ENCODE measurements at regions not wholly inside any gene's neighbourhood (a gene's known extent, or its start where the extent isn't known, plus 50 kb on each side); places are given as distances from the start of the nearest gene placed in this dataset.

DNA sequence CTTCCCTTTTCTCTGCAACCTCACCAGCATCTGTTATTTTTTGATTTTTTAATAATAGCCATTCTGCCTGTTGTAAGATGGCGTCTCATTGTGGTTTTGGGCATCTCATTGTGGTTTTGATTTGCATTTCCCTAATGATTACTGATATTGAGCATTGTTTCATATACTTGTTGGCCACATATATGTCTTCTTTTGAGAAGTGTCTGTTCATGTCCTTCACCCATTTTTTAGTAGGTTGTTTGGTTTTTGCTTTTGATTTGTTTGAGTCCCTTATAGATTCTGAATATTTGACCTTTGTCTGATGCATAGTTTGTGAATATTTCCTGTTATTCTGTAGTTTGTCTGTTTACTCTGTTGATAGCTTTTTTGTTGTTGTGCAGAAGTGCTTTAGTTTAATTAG is 312.2 kb upstream of the TBC1D5 start:
- no peaks in the 10 kb centered on the region for H3K27me3 ChIP-seq
- no peaks in the 10 kb centered on the region for H3K36me3 ChIP-seq
- no peaks in the 10 kb centered on the region for H3K4me1 ChIP-seq
- no peak overlapping the region for H3K27ac ChIP-seq
- peaks cover 0 to 6% of the 10 kb centered on the region in 2 donors for H3K9me3 ChIP-seq
- WGBS, 2 donors (ENCODE audit: low coverage in 1 of 2), result 73 to 75% methylated on average over 1 of the region's 1 CpG
- TF ChIP-seq EP300 (IDR thresholded peaks at IDR 0.05; ENCODE audit: low read depth) (no peak), POLR2AphosphoS5 (IDR thresholded peaks at IDR 0.05) (no peak), POLR2A (IDR thresholded peaks at IDR 0.05) (no peak)
- TF ChIP-seq, protein P1, sequence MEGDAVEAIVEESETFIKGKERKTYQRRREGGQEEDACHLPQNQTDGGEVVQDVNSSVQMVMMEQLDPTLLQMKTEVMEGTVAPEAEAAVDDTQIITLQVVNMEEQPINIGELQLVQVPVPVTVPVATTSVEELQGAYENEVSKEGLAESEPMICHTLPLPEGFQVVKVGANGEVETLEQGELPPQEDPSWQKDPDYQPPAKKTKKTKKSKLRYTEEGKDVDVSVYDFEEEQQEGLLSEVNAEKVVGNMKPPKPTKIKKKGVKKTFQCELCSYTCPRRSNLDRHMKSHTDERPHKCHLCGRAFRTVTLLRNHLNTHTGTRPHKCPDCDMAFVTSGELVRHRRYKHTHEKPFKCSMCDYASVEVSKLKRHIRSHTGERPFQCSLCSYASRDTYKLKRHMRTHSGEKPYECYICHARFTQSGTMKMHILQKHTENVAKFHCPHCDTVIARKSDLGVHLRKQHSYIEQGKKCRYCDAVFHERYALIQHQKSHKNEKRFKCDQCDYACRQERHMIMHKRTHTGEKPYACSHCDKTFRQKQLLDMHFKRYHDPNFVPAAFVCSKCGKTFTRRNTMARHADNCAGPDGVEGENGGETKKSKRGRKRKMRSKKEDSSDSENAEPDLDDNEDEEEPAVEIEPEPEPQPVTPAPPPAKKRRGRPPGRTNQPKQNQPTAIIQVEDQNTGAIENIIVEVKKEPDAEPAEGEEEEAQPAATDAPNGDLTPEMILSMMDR (IDR thresholded peaks at IDR 0.05), result no peak
- H3K4me3 ChIP-seq, result no peak overlapping the region
- in situ Hi-C loops (cut with MboI; ENCODE audit: low pct_ligation_motif_present in 1 of 4, low pct_unique_long_range_greater_than_20kb in 1 of 4, low sequenced_read_pairs in 3 of 4) (no loop called here), intact Hi-C loops (cut with DNase I; ENCODE audit: low total_unique reads) (no loop called here)
- DNase-seq, result no peak

DNA sequence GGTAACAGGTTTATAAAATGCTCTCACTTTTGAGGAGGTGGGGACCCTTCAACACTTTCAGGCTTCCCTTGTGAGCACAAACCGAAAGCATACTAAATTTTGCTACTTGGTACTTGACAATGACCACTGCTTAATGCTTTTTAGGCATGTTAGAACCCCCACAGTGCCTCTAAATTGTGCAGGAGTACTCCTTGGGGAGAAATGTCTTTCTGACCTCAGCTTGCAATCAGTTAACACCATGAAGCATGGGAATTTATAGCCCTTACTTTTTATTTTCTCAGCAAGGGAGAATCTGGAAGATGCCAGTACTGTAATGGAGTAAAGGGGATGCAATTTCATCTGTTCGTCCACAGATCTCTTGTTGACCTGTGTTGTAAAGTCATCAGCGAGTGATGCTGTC is 308.9 kb upstream of the TBC1D5 start:
- no peaks in the 10 kb centered on the region for H3K27me3 ChIP-seq
- no peaks in the 10 kb centered on the region for H3K36me3 ChIP-seq
- H3K9me3 ChIP-seq, result peaks cover 0 to 6% of the 10 kb centered on the region in 2 donors
- no peak overlapping the region for H3K4me3 ChIP-seq
- H3K4me1 ChIP-seq, result no peaks in the 10 kb centered on the region
- intact Hi-C loops (cut with DNase I; ENCODE audit: low total_unique reads) (no loop called here), in situ Hi-C loops (cut with MboI; ENCODE audit: low pct_ligation_motif_present in 1 of 4, low pct_unique_long_range_greater_than_20kb in 1 of 4, low sequenced_read_pairs in 3 of 4) (no loop called here)
- TF ChIP-seq EP300 (IDR thresholded peaks at IDR 0.05; ENCODE audit: low read depth) (no peak), POLR2AphosphoS5 (IDR thresholded peaks at IDR 0.05) (no peak), POLR2A (IDR thresholded peaks at IDR 0.05) (no peak)
- TF ChIP-seq, protein P1 (IDR thresholded peaks at IDR 0.05), result no peak
- no peak for DNase-seq
- WGBS, 2 donors (ENCODE audit: low coverage in 1 of 2), result 68 to 83% methylated on average over 3 of the region's 3 CpGs
- H3K27ac ChIP-seq, result no peak overlapping the region

DNA sequence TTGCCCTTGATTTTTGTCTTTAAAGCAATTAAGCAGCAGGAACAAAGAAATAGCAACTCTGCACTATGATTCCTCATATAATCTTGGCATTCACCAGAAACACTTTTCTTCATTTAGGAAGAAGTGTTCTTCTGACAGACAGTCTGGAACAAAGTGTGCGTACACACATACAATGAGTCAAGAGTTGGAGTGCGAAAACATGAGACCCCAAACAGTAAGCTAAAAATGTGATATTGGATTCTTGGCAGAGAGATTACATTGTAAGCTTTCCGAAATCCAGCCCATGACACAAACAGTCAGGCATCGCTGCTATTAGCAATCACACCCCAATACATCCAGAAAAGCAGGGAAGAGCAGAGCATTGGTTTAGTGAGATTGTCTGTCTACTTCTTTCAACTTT is 306.7 kb upstream of the TBC1D5 start:
- intact Hi-C loops (cut with DNase I; ENCODE audit: low total_unique reads) (no loop called here), in situ Hi-C loops (cut with MboI; ENCODE audit: low pct_ligation_motif_present in 1 of 4, low pct_unique_long_range_greater_than_20kb in 1 of 4, low sequenced_read_pairs in 3 of 4) (no loop called here)
- no peaks in the 10 kb centered on the region for H3K36me3 ChIP-seq
- TF ChIP-seq POLR2AphosphoS5 (IDR thresholded peaks at IDR 0.05) (no peak), POLR2A (IDR thresholded peaks at IDR 0.05) (no peak), EP300 (IDR thresholded peaks at IDR 0.05; ENCODE audit: low read depth) (no peak)
- TF ChIP-seq, protein P1 (IDR thresholded peaks at IDR 0.05), result no peak
- H3K4me3 ChIP-seq, result no peak overlapping the region
- H3K9me3 ChIP-seq, result no peaks in the 10 kb centered on the region
- no peaks in the 10 kb centered on the region for H3K4me1 ChIP-seq
- DNase-seq, result no peak
- H3K27ac ChIP-seq, result no peak overlapping the region
- WGBS, 2 donors (ENCODE audit: low coverage in 1 of 2), result 48 to 78% methylated on average over 4 of the region's 4 CpGs
- no peaks in the 10 kb centered on the region for H3K27me3 ChIP-seq

DNA sequence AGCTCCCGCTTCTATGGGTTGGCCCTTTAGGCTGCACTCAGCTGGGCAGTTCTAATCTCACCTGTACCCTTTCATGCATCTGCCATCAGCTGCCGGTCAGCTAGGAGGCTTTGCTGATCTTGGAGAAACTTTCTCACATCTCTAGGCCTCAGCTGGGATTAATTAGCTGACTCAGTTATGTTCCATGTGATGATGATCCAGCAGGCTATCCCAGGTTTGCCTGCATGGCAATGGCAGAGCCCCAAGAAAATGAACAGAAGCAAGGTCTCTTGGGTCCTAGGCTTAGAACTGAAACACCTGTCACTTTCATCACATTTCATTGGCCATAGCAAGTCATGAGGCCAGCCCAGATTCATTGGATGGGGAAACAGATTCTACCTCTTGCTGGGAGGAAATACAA is 304.6 kb upstream of the TBC1D5 start:
- Histone ChIP-seq H3K4me1 (no peaks in the 10 kb centered on the region), H3K27me3 (no peaks in the 10 kb centered on the region), H3K27ac (no peak overlapping the region), H3K4me3 (no peak overlapping the region), H3K36me3 (no peaks in the 10 kb centered on the region), H3K9me3 (no peaks in the 10 kb centered on the region)
- intact Hi-C loops (cut with DNase I; ENCODE audit: low total_unique reads), result no loop called here
- DNase-seq, result no peak
- in situ Hi-C loops (cut with MboI; ENCODE audit: low pct_ligation_motif_present in 1 of 4, low pct_unique_long_range_greater_than_20kb in 1 of 4, low sequenced_read_pairs in 3 of 4), result no loop called here
- TF ChIP-seq, protein P1 (IDR thresholded peaks at IDR 0.05), result no peak
- no peak for TF ChIP-seq POLR2AphosphoS5 (IDR thresholded peaks at IDR 0.05)
- TF ChIP-seq EP300 (IDR thresholded peaks at IDR 0.05; ENCODE audit: low read depth), result no peak
- TF ChIP-seq POLR2A (IDR thresholded peaks at IDR 0.05), result no peak
- WGBS, 2 donors (ENCODE audit: low coverage in 1 of 2), result 94% methylated on average over 2 of the region's 2 CpGs; no CpG with 5 or more reads in 1 of the 2 donors
